NCI-H226 (cell line): ENCODE measurements at regions not wholly inside any gene's neighbourhood (a gene's known extent, or its start where the extent isn't known, plus 50 kb on each side); places are given as distances from the start of the nearest gene placed in this dataset.
"Not testable (repeated sequence)": the region's sequence is repeated elsewhere in the genome, so short reads cannot be mapped to it uniquely, and the experiment has no call there.

Experiments used
- DNase-seq: peaks from one replicate; pipeline ENCODE4 v3.0.0-alpha.2; 2015

DNA sequence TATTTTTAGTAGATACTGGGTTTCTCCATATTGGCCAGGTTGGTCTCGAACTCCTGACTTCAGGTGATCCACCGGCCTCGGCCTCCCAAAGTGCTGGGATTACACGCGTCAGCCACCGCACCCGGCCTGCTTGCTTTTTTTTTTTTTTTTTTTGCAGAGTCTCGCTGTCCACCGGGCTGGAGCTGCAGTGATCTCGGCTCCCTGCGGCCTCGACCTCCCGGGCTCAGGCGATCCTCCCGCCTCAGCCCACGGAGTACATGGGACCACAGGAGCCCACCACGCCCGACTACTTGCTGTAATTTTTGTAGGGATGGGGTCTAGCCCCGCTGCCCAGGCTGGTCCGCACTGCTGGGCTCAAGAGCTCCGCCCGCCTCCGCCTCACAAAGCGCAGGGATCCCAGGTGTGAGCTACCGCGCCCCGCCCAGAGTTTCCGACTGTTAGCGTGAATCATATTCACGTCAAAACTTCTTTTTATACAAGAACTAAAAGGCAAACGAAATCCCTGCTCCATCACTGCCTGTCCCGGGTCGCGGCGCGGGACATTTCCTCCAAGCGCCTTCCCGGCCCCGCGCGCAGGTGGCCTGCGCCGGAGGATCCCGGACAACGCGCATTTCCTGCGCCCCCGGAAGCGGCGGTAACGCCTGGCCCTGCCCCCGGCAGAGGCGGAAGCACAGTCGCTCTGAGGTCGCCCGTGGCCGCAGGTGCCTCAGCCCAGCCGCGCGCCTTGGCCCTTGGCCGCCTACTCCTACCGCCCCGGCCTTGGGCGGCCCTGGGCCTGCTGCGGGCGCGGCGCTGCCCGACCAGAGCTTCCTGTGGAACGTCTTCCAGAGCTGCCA, 50.9 kb upstream of the APOD start:
- not testable (repeated sequence) for DNase-seq
